K562 (cell line): ENCODE measurements at regions not wholly inside any gene's neighbourhood (a gene's known extent, or its start where the extent isn't known, plus 50 kb on each side); places are given as distances from the start of the nearest gene placed in this dataset.

Source experiments
- ATAC-seq: fragments of 200-7000 bp; cut with Tn5 transposase; 3 replicates; pipeline ENCODE4 v1.9.1; 2020; ENCODE audit warnings: moderate library complexity
- BruUV-seq: library from RNA; stranded (reverse); fragments of 400-500 nt; replicated peaks from 2 replicates; lab custom pipeline; 2021; lab: Mats Ljungman, UMichigan
- CTCF ChIA-PET: fragments of 300-600 bp; formaldehyde crosslinking; extraction: SDS; loops from one replicate; lab custom pipeline; 2021; ENCODE audit warnings: low intra/inter-chr PET ratio; lab: Yijun Ruan, JAX
- POLR2A ChIA-PET: fragments of 300-600, 350-650 bp; sonication (Branson Sonifier 250); formaldehyde crosslinking; extraction: SDS; loops from one replicate; lab custom pipeline; 2021; ENCODE audit warnings: antibody characterized with exemption, inconsistent platforms; lab: Yijun Ruan, JAX
- DNase-seq, 4 experiments: peaks; one replicate each; pipeline versions ENCODE4 v3.0.0 to v3.0.0-alpha.2; 2011 to 2018; ENCODE audit warnings: low spot score in 3 of 4, mixed read lengths in 3 of 4; ENCODE audit errors: extremely low read depth in 1 of 4
- FAIRE-seq: peaks from 2 replicates; lab custom pipeline; 2011; peaks lifted over from hg19 to GRCh38; lab: Jason Lieb, UNC
- H2AFZ ChIP-seq: 2 replicates; pipeline ENCODE4 v1.6.0; 2011; ENCODE audit warnings: low read depth, low read length, control low read depth, inconsistent platforms
- H3K27ac ChIP-seq: fragments of 200-600 bp; 3 replicates; pipeline ENCODE4 v1.8.0; 2011; ENCODE audit warnings: low read depth, mild to moderate bottlenecking, control low read depth, inconsistent platforms, low read length, moderate library complexity, mixed read lengths; ENCODE audit errors: extremely low read depth
- H3K27me3 ChIP-seq, 2 experiments: fragments of 300-600 bp in 1 of 2; 2 replicates in 1 of 2; 3 replicates in 1 of 2; pipeline versions ENCODE4 v1.6.0 to v1.8.0; 2011; ENCODE audit warnings: inconsistent platforms in 2 of 2, low read length in 2 of 2, mild to moderate bottlenecking in 1 of 2, mixed read lengths in 1 of 2, moderate library complexity in 1 of 2; ENCODE audit not compliant: control insufficient read depth in 2 of 2, insufficient read depth in 2 of 2
- H3K36me3 ChIP-seq: fragments of 300-600 bp; 3 replicates; pipeline ENCODE4 v1.8.0; 2011; ENCODE audit warnings: mild to moderate bottlenecking, low read length, inconsistent platforms; ENCODE audit not compliant: control insufficient read depth, insufficient read depth
- H3K4me1 ChIP-seq, 2 experiments: fragments of 200-600 bp in 1 of 2; replicated peaks in 1 of 2; 2 replicates in 1 of 2; 3 replicates in 1 of 2; pipeline versions ENCODE4 v1.5.1 to v1.8.0; 2011; ENCODE audit warnings: inconsistent platforms in 2 of 2, low read length in 2 of 2, mild to moderate bottlenecking in 1 of 2, mixed read lengths in 1 of 2, moderate library complexity in 1 of 2; ENCODE audit not compliant: control insufficient read depth in 2 of 2, insufficient read depth in 2 of 2
- H3K4me2 ChIP-seq: 2 replicates; pipeline ENCODE4 v1.6.1; 2011; ENCODE audit warnings: low read length, control low read depth, inconsistent platforms, mixed read lengths; ENCODE audit not compliant: insufficient read depth
- H3K4me3 ChIP-seq: fragments of 200-600 bp; sonication (generic), shearing (Covaris generic); 2 replicates; pipeline ENCODE4 v1.5.1; 2016; ENCODE audit warnings: control low read depth, inconsistent platforms
- H3K79me2 ChIP-seq: fragments of 200-600 bp; 3 replicates; pipeline ENCODE4 v1.8.0; 2011; ENCODE audit warnings: low read length, inconsistent platforms; ENCODE audit not compliant: control insufficient read depth, insufficient read depth
- H3K9ac ChIP-seq, 2 experiments: 2 replicates each; pipeline versions ENCODE4 v1.6.0 to v1.6.1; 2011; ENCODE audit warnings: low read depth in 2 of 2, low read length in 2 of 2, control low read depth in 1 of 2, inconsistent platforms in 1 of 2, mild to moderate bottlenecking in 1 of 2, mixed read lengths in 1 of 2; ENCODE audit not compliant: insufficient read depth in 1 of 2
- H3K9me1 ChIP-seq: one replicate; pipeline ENCODE4 v1.6.0; 2011; ENCODE audit warnings: inconsistent platforms, mild to moderate bottlenecking, low read length, moderate library complexity; ENCODE audit not compliant: control insufficient read depth, insufficient read depth
- H3K9me3 ChIP-seq: replicated peaks from 2 replicates; pipeline ENCODE4 v1.5.1; 2011; ENCODE audit warnings: low read depth, low read length, inconsistent platforms; ENCODE audit not compliant: control insufficient read depth, insufficient read depth
- H4K20me1 ChIP-seq: replicated peaks from 2 replicates; pipeline ENCODE4 v1.6.1; 2011; ENCODE audit warnings: low read length, inconsistent platforms, mixed read lengths; ENCODE audit not compliant: control insufficient read depth, insufficient read depth
- CREB5 ChIP-seq: fragments of 250-450 bp; sonication (Bioruptor Pico); IDR thresholded peaks from 2 replicates; pipeline ENCODE4 v1.5.0; 2020; ENCODE audit warnings: mild to moderate bottlenecking
- DNMT1 ChIP-seq: fragments of 450-650 bp; IDR thresholded peaks from 2 replicates; pipeline ENCODE4 v1.6.1; 2016; ENCODE audit warnings: antibody characterized with exemption, mild to moderate bottlenecking
- LARP7 ChIP-seq: fragments of 450-650 bp; IDR thresholded peaks from 2 replicates; pipeline ENCODE4 v1.6.1; 2016
- MAFG ChIP-seq: fragments of 450-650 bp; conservative IDR thresholded peaks from 2 replicates; pipeline ENCODE4 v1.6.1; 2016; ENCODE audit warnings: missing genetic modification characterization, missing compliant biosample characterization
- MCM7 ChIP-seq, 2 experiments: fragments of 450-650 bp; IDR thresholded peaks; 2 replicates each; pipeline ENCODE4 v1.6.1; 2016 to 2018
- POLR2H ChIP-seq: IDR thresholded peaks from 2 replicates; pipeline ENCODE4 v1.6.1; 2016; ENCODE audit warnings: missing genetic modification characterization, low read depth, mild to moderate bottlenecking, control low read depth, missing compliant biosample characterization, moderate library complexity
- SIX5 ChIP-seq, 2 experiments: IDR thresholded peaks; 2 replicates each; pipeline ENCODE4 v1.6.1; 2011; ENCODE audit warnings: low read length in 2 of 2, borderline replicate concordance in 1 of 2, low read depth in 1 of 2, mild to moderate bottlenecking in 1 of 2, moderate library complexity in 1 of 2; ENCODE audit not compliant: insufficient read depth in 1 of 2
- ZNF12 ChIP-seq: sonication (generic); formaldehyde crosslinking; IDR thresholded peaks from 2 replicates; pipeline ENCODE4 v1.4.0; 2020; ENCODE audit warnings: mild to moderate bottlenecking, missing genetic modification reagents
- WGBS: fragments of 100-300 bp; shearing (Covaris generic); methylation state at CpG from one replicate; pipeline ENCODE4 v1.1.6; 2016; ENCODE audit warnings: low coverage, mixed read lengths; ENCODE audit not compliant: insufficient coverage; ENCODE audit errors: missing lambda C conversion rate; 5-methylcytosine and 5-hydroxymethylcytosine counted together
- in situ Hi-C: fragments of 300-500 bp; cut with MboI; formaldehyde crosslinking; loops from 4 replicates; pipeline ENCODE4 v1.15.0; 2018; ENCODE audit warnings: inconsistent platforms, mixed read lengths
- intact Hi-C: fragments of 100-400 bp; cut with micrococcal nuclease; formaldehyde crosslinking; loops from 2 replicates; pipeline ENCODE4 v1.14.2; 2022
- TF ChIP-seq, protein P1 (sequence below): fragments of 250-450 bp; sonication (Bioruptor Pico); IDR thresholded peaks from 2 replicates; pipeline ENCODE4 v1.9.0; 2021; ENCODE audit warnings: mild to moderate bottlenecking

- H3K4me3 ChIP-seq: no peak overlapping the region
- BruUV-seq: no TSS peak
- in situ Hi-C loops (no loop called here), intact Hi-C loops (no loop called here)
- no peak overlapping the region for H3K27ac ChIP-seq
- H3K36me3 ChIP-seq: no peaks in the 10 kb centered on the region
- POLR2A ChIA-PET: no interaction called here
- no peaks in the 10 kb centered on the region for H3K79me2 ChIP-seq
- no peak overlapping the region for H2AFZ ChIP-seq
- ATAC-seq: no peak
- no peak overlapping the region for H3K9ac ChIP-seq
- no peak overlapping the region for H3K4me2 ChIP-seq
- FAIRE-seq: no peak
- no peaks in the 10 kb centered on the region for H3K4me1 ChIP-seq
- CTCF ChIA-PET: no interaction called here
- H3K27me3 ChIP-seq: peaks cover 4 to 7% of the 10 kb centered on the region in 2 experiments; a peak in 4 of 5 replicates
- no peak for DNase-seq
- no peaks in the 10 kb centered on the region for H3K9me1 ChIP-seq
- WGBS: 9% methylated on average over 8 of the region's 8 CpGs
- no peaks in the 10 kb centered on the region for H3K9me3 ChIP-seq
- no peaks in the 10 kb centered on the region for H4K20me1 ChIP-seq
- TF ChIP-seq SIX5 (IDR thresholded peaks at IDR 0.05; ENCODE audit: borderline replicate concordance in 1 of 2, insufficient read depth in 1 of 2, low read depth in 1 of 2, low read length in 2 of 2): no peak
- no peak for TF ChIP-seq MCM7 (IDR thresholded peaks at IDR 0.05)
- TF ChIP-seq MAFG: no peak
- TF ChIP-seq, protein P1, sequence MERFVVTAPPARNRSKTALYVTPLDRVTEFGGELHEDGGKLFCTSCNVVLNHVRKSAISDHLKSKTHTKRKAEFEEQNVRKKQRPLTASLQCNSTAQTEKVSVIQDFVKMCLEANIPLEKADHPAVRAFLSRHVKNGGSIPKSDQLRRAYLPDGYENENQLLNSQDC (CRISPR knock-in tag): no peak
- TF ChIP-seq DNMT1: no peak
- no peak for TF ChIP-seq CREB5 (CRISPR knock-in tag)
- no peak for TF ChIP-seq ZNF12 (CRISPR knock-in tag)
- no peak for TF ChIP-seq POLR2H
- no peak for TF ChIP-seq LARP7
Observed at GRCh38 chr6:25178336-25179035, 100.7 kb upstream of the CARMIL1 start.
